HG03060 (cell line): ENCODE measurements at regions not wholly inside any gene's neighbourhood (a gene's known extent, or its start where the extent isn't known, plus 50 kb on each side); places are given as distances from the start of the nearest gene placed in this dataset.
"Not testable (repeated sequence)": the region's sequence is repeated elsewhere in the genome, so short reads cannot be mapped to it uniquely, and the experiment has no call there.

Experiments
- ATAC-seq: cut with Tn5 transposase; IDR thresholded peaks from one replicate; pipeline ENCODE4 v1.9.1; 2021; ENCODE audit warnings: low read depth, moderate number of reproducible peaks; ENCODE audit not compliant: unreplicated experiment

- ATAC-seq = no peak
Measured at GRCh38 chr5:67674159-67674655, 477.6 kb upstream of the CD180 start.

GRCh38 chr5:67673618-67674017 lies 477.0 kb upstream of the CD180 start:
- ATAC-seq = no peak

GRCh38 chr5:67673180-67673579 lies 476.6 kb upstream of the CD180 start:
- no peak for ATAC-seq

GRCh38 chr5:67672636-67673035 lies 476.0 kb upstream of the CD180 start:
- no peak for ATAC-seq

GRCh38 chr5:67669916-67670315 lies 473.3 kb upstream of the CD180 start:
- no peak for ATAC-seq

- no peak for ATAC-seq
Measured at GRCh38 chr5:67660149-67660548, 463.6 kb upstream of the CD180 start.

- ATAC-seq = no peak
Measured at GRCh38 chr5:67659288-67659687, 462.7 kb upstream of the CD180 start.

- ATAC-seq = no peak
Measured at GRCh38 chr5:67657055-67657454, 460.5 kb upstream of the CD180 start.

GRCh38 chr5:67652201-67652600 lies 455.6 kb upstream of the CD180 start:
- no peak for ATAC-seq

- ATAC-seq = no peak
Measured at GRCh38 chr5:67651180-67651579, 454.6 kb upstream of the CD180 start.

GRCh38 chr5:67648201-67648671 lies 451.6 kb upstream of the CD180 start:
- no peak for ATAC-seq

- ATAC-seq = no peak
Measured at GRCh38 chr5:67647772-67648171, 451.2 kb upstream of the CD180 start.

- ATAC-seq = no peak
Measured at GRCh38 chr5:67644221-67644920, 447.8 kb upstream of the CD180 start.

GRCh38 chr5:67643536-67643935 lies 446.9 kb upstream of the CD180 start:
- ATAC-seq = no peak

- ATAC-seq = no peak
Measured at GRCh38 chr5:67639976-67640375, 443.4 kb upstream of the CD180 start.

- ATAC-seq = no peak
Measured at GRCh38 chr5:67639313-67639712, 442.7 kb upstream of the CD180 start.

GRCh38 chr5:67636850-67637524 lies 440.4 kb upstream of the CD180 start:
- ATAC-seq = no peak

- ATAC-seq = no peak
Measured at GRCh38 chr5:67636091-67636490, 439.5 kb upstream of the CD180 start.

- not testable (repeated sequence) for ATAC-seq
Measured at GRCh38 chr5:67627079-67627478, 430.5 kb upstream of the CD180 start.

- no peak for ATAC-seq
Measured at GRCh38 chr5:67623078-67623477, 426.5 kb upstream of the CD180 start.

GRCh38 chr5:67620424-67621397 lies 424.1 kb upstream of the CD180 start:
- no peak for ATAC-seq
